OCI-LY7 (cell line): ENCODE measurements at regions not wholly inside any gene's neighbourhood (a gene's known extent, or its start where the extent isn't known, plus 50 kb on each side); places are given as distances from the start of the nearest gene placed in this dataset.

Experiments used
- BruUV-seq: library from RNA; stranded (reverse); fragments of 400-500 nt; replicated peaks from 2 replicates; lab custom pipeline; 2021; lab: Mats Ljungman, UMichigan
- CTCF ChIA-PET: fragments of 300-600 bp; sonication (Branson Sonifier 250); formaldehyde crosslinking; loops from one replicate; lab custom pipeline; 2022; ENCODE audit warnings: antibody characterized with exemption; ENCODE audit not compliant: unreplicated experiment; lab: Charles Lee
- POLR2A ChIA-PET: fragments of 300-600 bp; sonication (Branson Sonifier 250); formaldehyde crosslinking; loops from one replicate; lab custom pipeline; 2022; ENCODE audit warnings: antibody characterized with exemption; lab: Charles Lee
- DNase-seq: peaks from one replicate; pipeline ENCODE4 v3.0.0-alpha.2; 2015; ENCODE audit warnings: low spot score
- H2AFZ ChIP-seq: fragments of 200-600 bp; sonication (generic), shearing (Covaris generic); 2 replicates; pipeline ENCODE4 v1.6.1; 2014; ENCODE audit warnings: mild to moderate bottlenecking, antibody characterized with exemption, low read length, moderate library complexity
- H3K27ac ChIP-seq: fragments of 200-600 bp; sonication (generic); 2 replicates; pipeline ENCODE4 v1.5.1; 2014; ENCODE audit warnings: mixed run types, low read depth, mild to moderate bottlenecking, moderate library complexity, low read length, inconsistent platforms; ENCODE audit not compliant: poor library complexity, severe bottlenecking
- H3K36me3 ChIP-seq: fragments of 200-600 bp; sonication (generic); 2 replicates; pipeline ENCODE4 v1.6.1; 2014; ENCODE audit warnings: mild to moderate bottlenecking, antibody characterized with exemption, low read length, moderate library complexity, mixed read lengths; ENCODE audit not compliant: insufficient read depth
- H3K4me1 ChIP-seq: fragments of 200-600 bp; sonication (generic); 2 replicates; pipeline ENCODE4 v1.5.1; 2014; ENCODE audit warnings: mild to moderate bottlenecking, low read length; ENCODE audit not compliant: insufficient read depth, poor library complexity, severe bottlenecking
- H3K4me2 ChIP-seq: fragments of 200-600 bp; sonication (generic); 2 replicates; pipeline ENCODE4 v1.6.1; 2014; ENCODE audit warnings: mild to moderate bottlenecking, low read length
- H3K4me3 ChIP-seq: fragments of 200-600 bp; sonication (generic); 2 replicates; pipeline ENCODE4 v1.5.1; 2014; ENCODE audit warnings: mild to moderate bottlenecking, low read depth, low read length; ENCODE audit not compliant: poor library complexity, severe bottlenecking
- H3K79me2 ChIP-seq: fragments of 200-600 bp; sonication (generic); 2 replicates; pipeline ENCODE4 v1.6.1; 2016; ENCODE audit warnings: low read depth, mild to moderate bottlenecking, low read length, moderate library complexity, mixed read lengths; ENCODE audit not compliant: insufficient read depth
- H3K9me2 ChIP-seq: fragments of 200-600 bp; sonication (generic); 2 replicates; pipeline ENCODE4 v1.6.1; 2016; ENCODE audit warnings: mild to moderate bottlenecking, low read length, mixed read lengths; ENCODE audit not compliant: insufficient read depth
- H3K9me3 ChIP-seq: fragments of 200-600 bp; sonication (generic); 2 replicates; pipeline ENCODE4 v1.6.1; 2014; ENCODE audit warnings: mild to moderate bottlenecking, mixed run types, low read length, mixed read lengths
- H4K20me1 ChIP-seq: fragments of 200-600 bp; sonication (generic); 2 replicates; pipeline ENCODE4 v1.6.1; 2014; ENCODE audit warnings: mild to moderate bottlenecking, antibody characterized with exemption, low read length, moderate library complexity, mixed read lengths; ENCODE audit not compliant: insufficient read depth
- CTCF ChIP-seq: fragments of 200-600 bp; sonication (generic); conservative IDR thresholded peaks from 2 replicates; pipeline ENCODE4 v1.5.1; 2014; ENCODE audit warnings: mild to moderate bottlenecking, antibody characterized with exemption, low read length, moderate library complexity, mixed read lengths
- EZH2phosphoT487 ChIP-seq: fragments of 200-600 bp; sonication (generic); IDR thresholded peaks from 2 replicates; pipeline ENCODE4 v1.6.1; 2018; ENCODE audit warnings: low read depth, borderline replicate concordance, mild to moderate bottlenecking, mixed run types, antibody characterized with exemption, low read length, moderate library complexity, mixed read lengths
- intact Hi-C: fragments of 100-400 bp; cut with micrococcal nuclease; formaldehyde crosslinking; loops from one replicate; pipeline ENCODE4 v1.10.0; 2022; ENCODE audit not compliant: unreplicated experiment

- H4K20me1 ChIP-seq = no peaks in the 10 kb centered on the region
- H2AFZ ChIP-seq = no peak overlapping the region
- H3K36me3 ChIP-seq = no peaks in the 10 kb centered on the region
- no peak for DNase-seq
- H3K27ac ChIP-seq = no peak overlapping the region
- no peaks in the 10 kb centered on the region for H3K4me1 ChIP-seq
- H3K4me3 ChIP-seq = no peak overlapping the region
- H3K9me2 ChIP-seq = no peaks in the 10 kb centered on the region
- H3K79me2 ChIP-seq = no peaks in the 10 kb centered on the region
- no peak overlapping the region for H3K4me2 ChIP-seq
- POLR2A ChIA-PET = no interaction called here
- intact Hi-C loops = no loop called here
- H3K9me3 ChIP-seq = no peaks in the 10 kb centered on the region
- CTCF ChIA-PET = no interaction called here
- TF ChIP-seq CTCF = no peak
- no peak for TF ChIP-seq EZH2phosphoT487
- BruUV-seq = no TSS peak
Observed at GRCh38 chr18:26714739-26715138, 150.8 kb downstream of the AQP4 start.

GRCh38 chr18:26711756-26712155, 153.8 kb downstream of the AQP4 start:
- TF ChIP-seq EZH2phosphoT487 = no peak
- no peak for DNase-seq
- BruUV-seq = no TSS peak
- CTCF ChIA-PET = no interaction called here
- Histone ChIP-seq H3K79me2 (no peaks in the 10 kb centered on the region), H2AFZ (no peak overlapping the region), H3K27ac (no peak overlapping the region), H3K4me3 (no peak overlapping the region), H4K20me1 (no peaks in the 10 kb centered on the region), H3K4me1 (no peaks in the 10 kb centered on the region), H3K9me2 (no peaks in the 10 kb centered on the region), H3K36me3 (no peaks in the 10 kb centered on the region), H3K4me2 (no peak overlapping the region), H3K9me3 (no peaks in the 10 kb centered on the region)
- intact Hi-C loops = no loop called here
- POLR2A ChIA-PET = interaction anchor here (0.6 to 1.0 kb wide), 4 partner anchors 11 to 131 kb away, joined by 3 to 8 read pairs (median 3); no protein-coding TSS in a partner anchor

DNA sequence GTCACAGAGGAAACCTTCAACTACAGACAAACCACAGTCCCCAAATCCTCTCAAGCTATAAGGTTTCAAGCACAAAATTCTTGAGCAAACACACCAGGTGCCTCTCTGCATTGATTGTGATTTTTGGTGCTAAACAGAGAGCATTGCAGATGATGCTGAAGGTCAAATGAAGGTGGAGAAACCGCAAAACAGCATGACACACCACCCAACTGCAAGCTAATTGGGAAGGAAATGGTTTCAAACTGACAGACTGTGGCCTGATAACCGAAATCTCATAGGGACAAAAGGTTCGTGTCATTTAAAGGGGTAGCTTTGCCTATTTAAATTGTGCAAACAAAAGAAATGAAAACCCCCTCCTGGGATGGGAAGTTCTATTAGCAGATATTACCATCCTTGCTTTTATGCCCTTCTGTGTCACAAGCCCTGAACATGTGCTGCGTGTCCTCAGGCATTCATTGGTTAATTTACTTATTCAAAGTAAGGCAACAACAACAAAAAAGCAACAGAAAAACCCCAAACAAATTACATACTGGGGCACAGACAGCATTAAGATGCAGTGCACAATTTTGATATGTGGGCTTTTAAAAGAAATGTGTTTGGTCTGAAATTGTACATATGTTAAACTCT, 154.9 kb downstream of the AQP4 start:
- H3K27ac ChIP-seq = no peak overlapping the region
- H3K79me2 ChIP-seq = no peaks in the 10 kb centered on the region
- no peaks in the 10 kb centered on the region for H3K9me3 ChIP-seq
- no peak overlapping the region for H3K4me2 ChIP-seq
- CTCF ChIA-PET = no interaction called here
- no peaks in the 10 kb centered on the region for H4K20me1 ChIP-seq
- no peak overlapping the region for H2AFZ ChIP-seq
- POLR2A ChIA-PET = interaction anchor here (0.7 kb wide), 1 partner anchor 159 kb away, joined by 3 read pairs; no protein-coding TSS in a partner anchor
- peak; percentile 5 for DNase-seq
- no peaks in the 10 kb centered on the region for H3K4me1 ChIP-seq
- no peak for TF ChIP-seq EZH2phosphoT487
- TF ChIP-seq CTCF = no peak
- no TSS peak for BruUV-seq
- H3K36me3 ChIP-seq = no peaks in the 10 kb centered on the region
- intact Hi-C loops = no loop called here
- no peak overlapping the region for H3K4me3 ChIP-seq
- H3K9me2 ChIP-seq = no peaks in the 10 kb centered on the region
